Gastroesophageal sphincter (tissue), 4 donors: ENCODE measurements at regions not wholly inside any gene's neighbourhood (a gene's known extent, or its start where the extent isn't known, plus 50 kb on each side); places are given as distances from the start of the nearest gene placed in this dataset.

Experiments
- ATAC-seq: fragments of 150-250 bp; one replicate; pipeline ENCODE4 v1.9.1; 2016; ENCODE audit warnings: mild to moderate bottlenecking, moderate library complexity
- H3K27ac ChIP-seq, 4 donors: fragments of 200-600 bp; sonication (generic) in 3 of 4; 1 replicate in 3 of 4; 2 replicates in 1 of 4; pipeline ENCODE4 v1.5.1; 2016 to 2019
- H3K27me3 ChIP-seq: fragments of 200-600 bp; sonication (generic); one replicate; pipeline ENCODE4 v1.5.1; 2019
- H3K36me3 ChIP-seq, 2 donors: fragments of 200-600 bp; sonication (generic); one replicate each; pipeline ENCODE4 v1.5.1; 2019; ENCODE audit warnings: control low read depth in 1 of 2
- H3K4me1 ChIP-seq, 3 donors: fragments of 200-600 bp; sonication (generic); 1 replicate in 2 of 3; 2 replicates in 1 of 3; pipeline ENCODE4 v1.5.1; 2016 to 2019; ENCODE audit warnings: control low read depth in 2 of 3
- H3K4me3 ChIP-seq, 2 donors: fragments of 200-600 bp; sonication (generic); one replicate each; pipeline ENCODE4 v1.5.1; 2019; ENCODE audit warnings: mild to moderate bottlenecking in 1 of 2, moderate library complexity in 1 of 2
- H3K9me3 ChIP-seq, 3 donors: fragments of 200-600 bp; sonication (generic); one replicate each; pipeline ENCODE4 v1.5.1; 2017 to 2019; ENCODE audit warnings: control low read depth in 2 of 3
- CTCF ChIP-seq, 4 experiments: fragments of 200-600 bp in 2 of 4; fragments of 450-650 bp in 2 of 4; sonication (generic) in 1 of 4; IDR thresholded peaks; one replicate each; pipeline ENCODE4 v1.5.1; 2017 to 2019; ENCODE audit warnings: antibody characterized with exemption in 4 of 4, mild to moderate bottlenecking in 2 of 4, moderate library complexity in 2 of 4
- EP300 ChIP-seq: sonication (generic); formaldehyde crosslinking; IDR thresholded peaks from one replicate; pipeline ENCODE4 v1.6.1; 2017; ENCODE audit warnings: antibody characterized with exemption, mild to moderate bottlenecking
- POLR2A ChIP-seq, 2 donors: fragments of 450-650 bp; IDR thresholded peaks; one replicate each; pipeline ENCODE4 v1.6.1; 2017; ENCODE audit warnings: antibody characterized with exemption in 2 of 2, mild to moderate bottlenecking in 2 of 2, moderate library complexity in 1 of 2
- POLR2AphosphoS5 ChIP-seq: sonication (generic); formaldehyde crosslinking; IDR thresholded peaks from one replicate; pipeline ENCODE4 v1.6.1; 2017; ENCODE audit warnings: antibody characterized with exemption
- WGBS, 2 donors: methylation state at CpG; one replicate each; pipeline ENCODE4 v1.1.5; 2018; ENCODE audit warnings: low coverage in 1 of 2; 5-methylcytosine and 5-hydroxymethylcytosine counted together

DNA sequence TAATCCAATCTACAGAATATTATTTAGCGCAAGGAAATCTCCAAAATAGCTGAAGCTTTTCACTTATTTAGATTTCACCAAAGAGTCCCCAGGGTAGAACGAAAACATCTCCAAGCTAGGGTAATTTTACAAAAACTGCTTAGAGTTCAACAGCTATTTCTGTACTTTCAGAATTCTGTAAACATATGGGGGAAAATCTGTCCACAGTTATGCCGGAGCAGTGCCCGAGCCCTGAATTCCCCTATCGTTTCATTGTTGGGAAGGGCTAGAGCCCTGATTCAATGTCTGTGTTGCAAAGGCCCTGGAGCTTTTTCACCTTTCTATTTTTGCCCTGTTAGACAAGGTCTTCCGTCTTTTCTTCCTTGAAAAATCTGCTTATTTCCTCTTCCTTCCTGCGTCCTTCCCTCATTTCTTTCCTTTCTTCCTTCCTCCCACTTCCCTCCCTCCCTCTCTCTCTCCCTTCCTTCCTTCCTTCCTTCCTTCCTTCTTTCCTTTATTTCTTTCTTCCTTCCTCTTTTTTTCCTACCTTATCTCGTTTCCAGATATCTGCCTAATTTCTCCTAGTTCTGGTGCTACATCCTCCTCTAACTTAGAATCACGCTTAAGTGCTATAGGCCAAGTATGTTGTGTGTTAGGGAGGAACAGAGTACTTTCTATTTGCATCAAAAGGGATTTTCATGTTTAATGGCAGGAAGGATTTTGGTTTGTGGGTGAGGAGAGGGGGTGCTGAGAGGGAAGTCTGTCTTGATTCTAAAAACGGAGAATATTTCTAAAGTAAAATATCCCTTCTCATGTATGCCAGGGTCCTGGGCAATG is 122.5 kb upstream of the BMP2 start:
- TF ChIP-seq POLR2A (IDR thresholded peaks at IDR 0.05) (no peak), CTCF (IDR thresholded peaks at IDR 0.05) (no peak), EP300 (no peak), POLR2AphosphoS5 (no peak)
- Histone ChIP-seq H3K4me3 (no peak overlapping the region), H3K4me1 (no peaks in the 10 kb centered on the region), H3K27me3 (no peaks in the 10 kb centered on the region), H3K27ac (no peak overlapping the region), H3K36me3 (no peaks in the 10 kb centered on the region), H3K9me3 (no peaks in the 10 kb centered on the region)
- ATAC-seq = no peak
- 47 to 61% methylated on average over 8 to 10 of the region's 10 CpGs for WGBS, 2 donors

- Histone ChIP-seq H3K27me3 (no peaks in the 10 kb centered on the region), H3K4me3 (no peak overlapping the region), H3K9me3 (no peaks in the 10 kb centered on the region), H3K36me3 (no peaks in the 10 kb centered on the region), H3K27ac (no peak overlapping the region), H3K4me1 (peaks cover 0 to under 1% (median 0%) of the 10 kb centered on the region in 3 donors)
- no peak for ATAC-seq
- 47 to 54% methylated on average over 4 to 5 of the region's 5 CpGs for WGBS, 2 donors
- TF ChIP-seq EP300 (no peak), POLR2AphosphoS5 (no peak), POLR2A (IDR thresholded peaks at IDR 0.05) (no peak), CTCF (IDR thresholded peaks at IDR 0.05) (no peak)
Measured at GRCh38 chr20:6641012-6641411, 126.5 kb upstream of the BMP2 start.

GRCh38 chr20:6637160-6637579 is 130.3 kb upstream of the BMP2 start:
- Histone ChIP-seq H3K36me3 (no peaks in the 10 kb centered on the region), H3K4me1 (peaks cover 0 to 6% (median 0%) of the 10 kb centered on the region in 3 donors), H3K27ac (peak overlapping the region in 1 of 4 donors; percentile 24), H3K9me3 (no peaks in the 10 kb centered on the region), H3K4me3 (no peak overlapping the region), H3K27me3 (no peaks in the 10 kb centered on the region)
- no peak for TF ChIP-seq POLR2AphosphoS5
- no peak for TF ChIP-seq EP300
- no peak for TF ChIP-seq POLR2A (IDR thresholded peaks at IDR 0.05)
- no peak for TF ChIP-seq CTCF (IDR thresholded peaks at IDR 0.05)
- peak; percentile 23 for ATAC-seq

DNA sequence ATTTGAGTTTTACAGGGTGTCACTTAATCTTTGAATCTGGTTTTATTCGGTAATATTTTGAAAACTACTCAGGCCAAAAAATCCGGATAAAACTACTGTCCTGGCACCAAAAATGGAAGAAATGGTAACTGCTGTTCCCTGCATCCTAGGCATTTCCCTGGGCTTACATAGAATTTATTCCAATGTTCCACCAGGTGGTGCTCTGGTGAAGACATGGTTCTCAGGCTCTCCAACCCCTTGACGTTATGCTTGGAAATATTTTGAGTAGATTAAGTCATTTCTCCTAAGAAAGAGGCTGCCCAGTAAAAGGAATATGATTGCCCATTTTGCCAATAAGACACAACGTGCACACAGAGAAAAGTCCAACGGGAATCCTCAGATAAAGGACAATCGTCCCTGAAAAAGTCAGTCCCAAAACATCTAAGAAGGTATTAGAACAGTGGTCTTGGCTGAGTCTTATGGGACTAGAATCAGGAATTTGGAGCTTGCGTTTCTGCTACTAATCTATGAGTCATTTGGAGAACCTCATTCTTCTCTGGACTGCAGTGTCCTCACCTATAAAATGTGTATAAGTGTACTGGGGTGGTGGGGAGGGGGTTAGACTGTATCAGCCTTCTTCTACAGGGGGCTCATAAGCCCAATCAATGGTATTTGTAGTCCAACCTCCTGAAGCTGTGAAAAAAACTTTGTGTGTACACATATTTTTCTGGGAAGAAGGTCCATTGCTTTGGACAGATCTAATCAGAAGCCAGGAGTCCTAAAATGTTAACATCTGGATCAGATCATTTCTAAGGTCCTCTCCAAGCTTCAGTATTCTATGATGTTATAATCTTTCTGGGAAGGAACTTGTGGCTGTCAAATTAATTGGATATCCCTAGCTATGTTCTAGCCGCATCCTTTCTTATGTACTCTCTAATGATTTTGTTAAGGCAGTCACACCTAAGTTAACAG is 131.0 kb upstream of the BMP2 start:
- Histone ChIP-seq H3K27ac (peak overlapping the region in 1 of 4 donors; percentile 24), H3K4me1 (peaks cover 0 to 6% (median 0%) of the 10 kb centered on the region in 3 donors)
- whole genome bisulfite sequencing, 2 donors = 32 to 49% methylated on average over 6 to 8 of the region's 8 CpGs

More for the DNA sequence above, 131.0 kb upstream of the BMP2 start:
- Histone ChIP-seq H3K4me3 (no peak overlapping the region), H3K27me3 (no peaks in the 10 kb centered on the region), H3K36me3 (no peaks in the 10 kb centered on the region), H3K9me3 (no peaks in the 10 kb centered on the region)
- TF ChIP-seq POLR2AphosphoS5 (no peak), CTCF (IDR thresholded peaks at IDR 0.05) (peak in 2 of 4 experiments; percentile 8 to 41)
- peak; percentile 63 for ATAC-seq
